Uterus (tissue), 2 donors: ENCODE measurements at regions not wholly inside any gene's neighbourhood (a gene's known extent, or its start where the extent isn't known, plus 50 kb on each side); places are given as distances from the start of the nearest gene placed in this dataset.

Source experiments
- CTCF ChIP-seq, 4 experiments: fragments of 200-600 bp in 2 of 4; fragments of 450-650 bp in 2 of 4; sonication (generic) in 2 of 4; IDR thresholded peaks; one replicate each; pipeline ENCODE4 v1.5.1; 2016 to 2019; ENCODE audit warnings: antibody characterized with exemption in 4 of 4, mild to moderate bottlenecking in 2 of 4, moderate library complexity in 1 of 4
- POLR2A ChIP-seq, 2 donors: fragments of 450-650 bp; IDR thresholded peaks; one replicate each; pipeline ENCODE4 v1.6.1; 2016; ENCODE audit warnings: antibody characterized with exemption in 2 of 2, mild to moderate bottlenecking in 1 of 2, moderate library complexity in 1 of 2

GRCh38 chr6:150466196-150466595 lies 97.4 kb downstream of the IYD start:
- TF ChIP-seq CTCF (IDR thresholded peaks at IDR 0.05) (no peak), POLR2A (IDR thresholded peaks at IDR 0.05) (no peak)
